Endothelial cell of umbilical vein (primary cell): ENCODE measurements at regions not wholly inside any gene's neighbourhood (a gene's known extent, or its start where the extent isn't known, plus 50 kb on each side); places are given as distances from the start of the nearest gene placed in this dataset.

ENCODE experiments used
- BruUV-seq: library from RNA; stranded (reverse); fragments of 400-500 nt; replicated peaks from 2 replicates; lab custom pipeline; 2021; lab: Mats Ljungman, UMichigan
- CTCF ChIA-PET: fragments of 300-600, 350-600 bp; sonication (Branson Sonifier 250); formaldehyde crosslinking; loops from one replicate; lab custom pipeline; 2021; ENCODE audit warnings: antibody characterized with exemption, inconsistent platforms; lab: Charles Lee
- POLR2A ChIA-PET: fragments of 300-600, 350-600 bp; sonication (Branson Sonifier 250); formaldehyde crosslinking; loops from one replicate; lab custom pipeline; 2021; ENCODE audit warnings: antibody characterized with exemption, inconsistent platforms; lab: Charles Lee
- DNase-seq: peaks from one replicate; pipeline ENCODE4 v3.0.0-alpha.2; 2011; ENCODE audit warnings: low read depth, low spot score
- FAIRE-seq: peaks from 2 replicates; lab custom pipeline; 2011; peaks lifted over from hg19 to GRCh38; lab: Jason Lieb, UNC
- H2AFZ ChIP-seq: 2 replicates; pipeline ENCODE4 v1.6.0; 2012; ENCODE audit warnings: low read depth, low read length, control low read depth, inconsistent platforms
- H3K27ac ChIP-seq: 2 replicates; pipeline ENCODE4 v1.5.1; 2011; ENCODE audit warnings: low read depth, mild to moderate bottlenecking, control low read depth, low read length, moderate library complexity; ENCODE audit not compliant: insufficient read depth
- H3K27me3 ChIP-seq, 2 experiments: 2 replicates each; pipeline versions ENCODE4 v1.6.0 to v1.6.1; 2011; ENCODE audit warnings: low read length in 2 of 2, mixed read lengths in 1 of 2; ENCODE audit not compliant: control insufficient read depth in 2 of 2, insufficient read depth in 2 of 2
- H3K36me3 ChIP-seq, 2 experiments: 2 replicates in 1 of 2; 3 replicates in 1 of 2; pipeline ENCODE4 v1.5.1; 2011; ENCODE audit warnings: low read length in 2 of 2, mild to moderate bottlenecking in 1 of 2, moderate library complexity in 1 of 2; ENCODE audit not compliant: control insufficient read depth in 2 of 2, insufficient read depth in 2 of 2; ENCODE audit errors: extremely low read depth in 1 of 2
- H3K4me1 ChIP-seq: 3 replicates; pipeline ENCODE4 v1.5.1; 2011; ENCODE audit warnings: mild to moderate bottlenecking, low read length; ENCODE audit not compliant: control insufficient read depth, insufficient read depth; ENCODE audit errors: extremely low read depth
- H3K4me2 ChIP-seq: 2 replicates; pipeline ENCODE4 v1.6.1; 2011; ENCODE audit warnings: low read length, control low read depth, mixed read lengths; ENCODE audit not compliant: insufficient read depth
- H3K4me3 ChIP-seq, 3 experiments: fragments of 200-600 bp in 1 of 3; sonication (generic), shearing (Covaris generic) in 1 of 3; replicated peaks in 1 of 3; 2 replicates each; pipeline ENCODE4 v1.5.1; 2011 to 2016; ENCODE audit warnings: control low read depth in 3 of 3, low read length in 3 of 3, mild to moderate bottlenecking in 2 of 3, inconsistent platforms in 1 of 3, low read depth in 1 of 3, moderate library complexity in 1 of 3; ENCODE audit not compliant: insufficient read depth in 1 of 3
- H3K79me2 ChIP-seq: 2 replicates; pipeline ENCODE4 v1.6.0; 2012; ENCODE audit warnings: low read length, inconsistent platforms; ENCODE audit not compliant: control insufficient read depth, insufficient read depth
- H3K9ac ChIP-seq: replicated peaks from 2 replicates; pipeline ENCODE3; 2011; ENCODE audit warnings: low read length, control low read depth; ENCODE audit not compliant: insufficient read depth; ENCODE audit errors: extremely low read depth
- H3K9me1 ChIP-seq: replicated peaks from 3 replicates; pipeline ENCODE4 v1.6.0; 2011; ENCODE audit warnings: mild to moderate bottlenecking, low read length; ENCODE audit not compliant: control insufficient read depth, insufficient read depth; ENCODE audit errors: extremely low read depth
- H3K9me3 ChIP-seq: replicated peaks from 2 replicates; pipeline ENCODE4 v1.5.1; 2012; ENCODE audit warnings: low read length, inconsistent platforms; ENCODE audit not compliant: control insufficient read depth, insufficient read depth
- H4K20me1 ChIP-seq: replicated peaks from 2 replicates; pipeline ENCODE3; 2011; ENCODE audit warnings: mild to moderate bottlenecking, low read length; ENCODE audit not compliant: control insufficient read depth, insufficient read depth; ENCODE audit errors: extremely low read depth
- CTCF ChIP-seq, 2 donors: IDR thresholded peaks; 1 replicate in 1 of 2; 2 replicates in 1 of 2; pipeline ENCODE4 v1.5.1; 2011; ENCODE audit warnings: low read length in 2 of 2, mild to moderate bottlenecking in 2 of 2, moderate library complexity in 2 of 2, control low read depth in 1 of 2, inconsistent platforms in 1 of 2, low read depth in 1 of 2; ENCODE audit not compliant: insufficient read depth in 1 of 2; ENCODE audit errors: extremely low read depth in 1 of 2
- EZH2 ChIP-seq: IDR thresholded peaks from 2 replicates; pipeline ENCODE4 v1.6.1; 2012; ENCODE audit warnings: borderline replicate concordance, low read depth, mild to moderate bottlenecking, moderate library complexity, low read length, inconsistent platforms; ENCODE audit not compliant: severe bottlenecking
- FOS ChIP-seq: IDR thresholded peaks from 2 replicates; pipeline ENCODE4 v1.6.1; 2011; ENCODE audit warnings: mild to moderate bottlenecking, low read length, moderate library complexity, borderline replicate concordance; ENCODE audit not compliant: insufficient read depth
- GATA2 ChIP-seq: IDR thresholded peaks from 2 replicates; pipeline ENCODE4 v1.7.0; 2011; ENCODE audit warnings: low read depth, mild to moderate bottlenecking, moderate library complexity, mixed read lengths, low read length; ENCODE audit not compliant: insufficient read length, insufficient read depth
- JUN ChIP-seq: IDR thresholded peaks from 2 replicates; pipeline ENCODE4 v1.6.1; 2011; ENCODE audit warnings: borderline replicate concordance, low read depth; ENCODE audit not compliant: insufficient read length, insufficient read depth
- MYC ChIP-seq: IDR thresholded peaks from one replicate; pipeline ENCODE4 v1.6.1; 2011; ENCODE audit warnings: mild to moderate bottlenecking, low read depth, low read length
- POLR2A ChIP-seq: IDR thresholded peaks from 2 replicates; pipeline ENCODE4 v1.6.1; 2012; ENCODE audit warnings: low read depth, mild to moderate bottlenecking, control low read depth, low read length
- POLR2AphosphoS5 ChIP-seq: IDR thresholded peaks from 2 replicates; pipeline ENCODE4 v1.6.1; 2012; ENCODE audit warnings: low read depth, mild to moderate bottlenecking, control low read depth, low read length, moderate library complexity; ENCODE audit not compliant: insufficient read depth
- dilution Hi-C: fragments of 300-500 bp; cut with MboI; formaldehyde crosslinking; loops from one replicate; pipeline ENCODE4 v1.15.0; 2019; ENCODE audit warnings: low sequenced_read_pairs; ENCODE audit not compliant: extremely low pct_ligation_motif_present
- intact Hi-C: fragments of 100-400 bp; cut with micrococcal nuclease; formaldehyde crosslinking; loops from one replicate; pipeline ENCODE4 v1.10.0; 2022
- TF ChIP-seq, protein P1 (sequence below): IDR thresholded peaks from 2 replicates; pipeline ENCODE4 v1.6.1; 2011; ENCODE audit not compliant: insufficient read depth, insufficient read length

DNA sequence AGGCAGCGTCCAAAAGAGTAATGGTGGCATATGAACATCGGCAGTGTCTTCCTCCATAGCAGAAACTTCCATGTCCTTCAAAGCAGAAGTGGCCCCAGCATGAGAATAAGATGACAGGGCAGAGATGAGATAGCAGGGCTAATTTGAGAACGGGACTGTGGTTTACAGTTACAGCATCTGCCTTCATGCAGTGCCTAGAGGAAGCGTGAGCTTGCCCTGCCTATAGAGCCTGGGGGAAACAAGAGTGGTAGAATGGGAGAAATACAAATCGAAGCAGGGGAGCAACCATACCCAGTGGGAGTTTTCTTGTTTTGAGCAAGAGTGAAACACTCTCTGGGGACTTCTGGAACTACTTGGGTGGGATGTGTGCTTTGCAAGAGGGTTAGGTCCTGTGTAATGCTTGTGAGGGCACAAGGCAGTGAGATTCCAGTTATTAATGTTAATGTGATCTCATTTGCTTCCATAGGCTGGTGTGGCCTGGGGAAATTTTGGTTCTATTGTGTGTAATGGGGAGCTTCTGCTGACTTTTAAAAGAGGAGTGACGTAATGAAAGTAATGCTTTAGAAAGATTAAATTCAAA, 616.9 kb downstream of the ZIC1 start:
- Histone ChIP-seq H3K4me2 (no peak overlapping the region), H3K4me1 (peaks cover 17% of the 10 kb centered on the region), H2AFZ (no peak overlapping the region), H3K27me3 (no peaks in the 10 kb centered on the region), H3K36me3 (no peaks in the 10 kb centered on the region), H3K79me2 (no peaks in the 10 kb centered on the region), H3K4me3 (no peak overlapping the region), H3K27ac (no peak overlapping the region), H3K9me1 (no peaks in the 10 kb centered on the region), H3K9me3 (no peaks in the 10 kb centered on the region), H3K9ac (no peak overlapping the region), H4K20me1 (no peaks in the 10 kb centered on the region)
- POLR2A ChIA-PET: no interaction called here
- dilution Hi-C loops (no loop called here), intact Hi-C loops (no loop called here)
- TF ChIP-seq MYC (no peak), FOS (no peak), JUN (no peak), EZH2 (no peak), GATA2 (no peak), CTCF (IDR thresholded peaks at IDR 0.05; ENCODE audit: extremely low read depth in 1 of 2, insufficient read depth in 1 of 2, low read depth in 1 of 2, low read length in 2 of 2) (no peak), POLR2AphosphoS5 (no peak), POLR2A (no peak)
- TF ChIP-seq, protein P1, sequence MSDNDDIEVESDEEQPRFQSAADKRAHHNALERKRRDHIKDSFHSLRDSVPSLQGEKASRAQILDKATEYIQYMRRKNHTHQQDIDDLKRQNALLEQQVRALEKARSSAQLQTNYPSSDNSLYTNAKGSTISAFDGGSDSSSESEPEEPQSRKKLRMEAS: no peak
- DNase-seq (no peak), FAIRE-seq (no peak)
- CTCF ChIA-PET: no interaction called here
- no TSS peak for BruUV-seq
